PC-3 (cell line): ENCODE measurements at regions not wholly inside any gene's neighbourhood (a gene's known extent, or its start where the extent isn't known, plus 50 kb on each side); places are given as distances from the start of the nearest gene placed in this dataset.

ENCODE experiments used
- EZH2 ChIP-seq: fragments of 300-600 bp; sonication (generic); IDR thresholded peaks from one replicate; pipeline ENCODE4 v1.6.1; 2017; ENCODE audit warnings: antibody characterized with exemption, mild to moderate bottlenecking, low read length; ENCODE audit not compliant: unreplicated experiment
- EZH2phosphoT487 ChIP-seq: fragments of 300-600 bp; sonication (generic); IDR thresholded peaks from 2 replicates; pipeline ENCODE4 v1.6.1; 2018; ENCODE audit warnings: mild to moderate bottlenecking, antibody characterized with exemption, low read length, borderline replicate concordance

DNA sequence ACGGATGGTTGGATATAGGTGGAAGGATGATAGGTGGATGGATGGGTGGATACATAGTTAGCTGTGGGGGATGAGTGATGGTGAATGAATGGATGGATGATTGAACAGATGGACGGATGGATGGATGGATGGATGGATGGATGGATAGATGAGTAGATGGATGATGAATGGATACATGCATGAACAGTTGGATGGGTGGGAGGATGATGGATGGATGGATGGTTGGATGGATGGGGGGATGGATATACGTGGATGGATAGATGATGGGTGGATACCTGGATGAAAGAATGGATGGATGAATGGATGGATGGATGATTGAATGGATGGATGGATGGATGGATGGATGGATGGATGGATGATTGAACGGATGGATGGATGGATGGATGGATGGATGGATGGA is 68.4 kb upstream of the PRR5 start:
- TF ChIP-seq EZH2 (no peak), EZH2phosphoT487 (no peak)
